ENCODE measurements at regions not wholly inside any gene's neighbourhood (a gene's known extent, or its start where the extent isn't known, plus 50 kb on each side); places are given as distances from the start of the nearest gene placed in this dataset.

- TF ChIP-seq TAF1 (IDR thresholded peaks at IDR 0.05; ENCODE audit: low read depth, low read length): no peak
- no peak for TF ChIP-seq POLR2A (IDR thresholded peaks at IDR 0.05; ENCODE audit: low read depth, low read length)
- TF ChIP-seq POLR2AphosphoS5 (IDR thresholded peaks at IDR 0.05; ENCODE audit: low read depth, low read length): no peak
- no peak for TF ChIP-seq POU2F2 (IDR thresholded peaks at IDR 0.05; ENCODE audit: low read depth, low read length)
- TF ChIP-seq SPI1 (IDR thresholded peaks at IDR 0.05; ENCODE audit: low read depth, low read length): no peak
- TF ChIP-seq PAX5 (IDR thresholded peaks at IDR 0.05; ENCODE audit: insufficient read depth, low read length, severe bottlenecking): no peak
Measured at GRCh38 chr3:53991240-53991639, 99.6 kb upstream of the SELENOK start.
